Lower leg skin (tissue), 3 donors: ENCODE measurements at regions not wholly inside any gene's neighbourhood (a gene's known extent, or its start where the extent isn't known, plus 50 kb on each side); places are given as distances from the start of the nearest gene placed in this dataset.

Experiments
- CTCF ChIP-seq, 3 donors: fragments of 450-650 bp; IDR thresholded peaks; one replicate each; pipeline ENCODE4 v1.5.1; 2016; ENCODE audit warnings: antibody characterized with exemption in 3 of 3, mild to moderate bottlenecking in 3 of 3, moderate library complexity in 2 of 3
- POLR2A ChIP-seq, 2 donors: fragments of 450-650 bp; IDR thresholded peaks; one replicate each; pipeline ENCODE4 v1.6.1; 2016 to 2017; ENCODE audit warnings: antibody characterized with exemption in 2 of 2, mild to moderate bottlenecking in 1 of 2, moderate library complexity in 1 of 2

DNA sequence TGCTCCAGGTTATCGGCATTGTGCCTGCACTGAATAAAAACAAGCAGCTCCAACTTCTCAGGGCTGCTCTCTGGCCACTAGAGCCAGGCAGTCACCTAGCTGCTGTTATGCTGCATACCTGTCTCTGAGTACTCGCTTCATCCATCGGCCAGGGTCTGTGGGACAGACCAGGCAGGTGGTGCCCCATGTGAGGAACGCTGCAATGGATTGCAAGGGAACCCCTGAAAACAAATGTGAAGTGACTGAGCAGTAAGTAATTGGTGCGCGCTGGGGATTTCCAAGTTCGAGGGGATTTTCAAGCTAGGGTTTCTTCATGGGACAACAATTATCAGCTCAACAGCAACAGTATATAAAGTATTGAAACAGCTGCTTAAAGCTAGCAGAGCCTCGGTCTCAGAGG, 965.3 kb downstream of the AACS start:
- TF ChIP-seq CTCF (IDR thresholded peaks at IDR 0.05) (no peak), POLR2A (IDR thresholded peaks at IDR 0.05) (no peak)
